ENCODE measurements at regions not wholly inside any gene's neighbourhood (a gene's known extent, or its start where the extent isn't known, plus 50 kb on each side); places are given as distances from the start of the nearest gene placed in this dataset.

GRCh38 chr10:88066876-88067275, 203.5 kb downstream of the PTEN start:
- TF ChIP-seq EZH2phosphoT487 (IDR thresholded peaks at IDR 0.05; ENCODE audit: insufficient read depth, low read depth), result no peak
- TF ChIP-seq EZH2 (IDR thresholded peaks at IDR 0.05; ENCODE audit: insufficient read depth, poor library complexity, severe bottlenecking), result no peak
